ENCODE measurements at regions not wholly inside any gene's neighbourhood (a gene's known extent, or its start where the extent isn't known, plus 50 kb on each side); places are given as distances from the start of the nearest gene placed in this dataset.

GRCh38 chr16:5430598-5430997, 333.0 kb upstream of the EEF2KMT start:
- DNase-seq (ENCODE audit: low read depth), result no peak

- no peak for DNase-seq (ENCODE audit: low read depth)
Measured at GRCh38 chr16:5428932-5429331, 331.3 kb upstream of the EEF2KMT start.

- DNase-seq (ENCODE audit: low read depth), result no peak
Measured at GRCh38 chr16:5427571-5427970, 330.0 kb upstream of the EEF2KMT start.

- DNase-seq (ENCODE audit: low read depth), result no peak
Measured at GRCh38 chr16:5422643-5423496, 325.3 kb upstream of the EEF2KMT start.

- DNase-seq (ENCODE audit: low read depth), result no peak
Measured at GRCh38 chr16:5422047-5422446, 324.5 kb upstream of the EEF2KMT start.

- DNase-seq (ENCODE audit: low read depth), result no peak
Measured at GRCh38 chr16:5416013-5416412, 318.4 kb upstream of the EEF2KMT start.

GRCh38 chr16:5415123-5415522, 317.5 kb upstream of the EEF2KMT start:
- DNase-seq (ENCODE audit: low read depth), result no peak

GRCh38 chr16:5412731-5413130, 315.1 kb upstream of the EEF2KMT start:
- DNase-seq (ENCODE audit: low read depth), result no peak

GRCh38 chr16:5398203-5398602, 300.6 kb upstream of the EEF2KMT start:
- DNase-seq (ENCODE audit: low read depth), result no peak

- DNase-seq (ENCODE audit: low read depth), result no peak
Measured at GRCh38 chr16:5396880-5397279, 299.3 kb upstream of the EEF2KMT start.

GRCh38 chr16:5393070-5393469, 295.5 kb upstream of the EEF2KMT start:
- no peak for DNase-seq (ENCODE audit: low read depth)

GRCh38 chr16:5386989-5387388, 289.4 kb upstream of the EEF2KMT start:
- DNase-seq (ENCODE audit: low read depth), result no peak

- no peak for DNase-seq (ENCODE audit: low read depth)
Measured at GRCh38 chr16:5385811-5386210, 288.2 kb upstream of the EEF2KMT start.

GRCh38 chr16:5385115-5385514, 287.5 kb upstream of the EEF2KMT start:
- DNase-seq (ENCODE audit: low read depth), result no peak

- no peak for DNase-seq (ENCODE audit: low read depth)
Measured at GRCh38 chr16:5383737-5384136, 286.1 kb upstream of the EEF2KMT start.

- no peak for DNase-seq (ENCODE audit: low read depth)
Measured at GRCh38 chr16:5382484-5382883, 284.9 kb upstream of the EEF2KMT start.

- DNase-seq (ENCODE audit: low read depth), result no peak
Measured at GRCh38 chr16:5381481-5381880, 283.9 kb upstream of the EEF2KMT start.

GRCh38 chr16:5379954-5380353, 282.4 kb upstream of the EEF2KMT start:
- DNase-seq (ENCODE audit: low read depth), result no peak

GRCh38 chr16:5378531-5378930, 280.9 kb upstream of the EEF2KMT start:
- DNase-seq (ENCODE audit: low read depth), result no peak

- no peak for DNase-seq (ENCODE audit: low read depth)
Measured at GRCh38 chr16:5377280-5377898, 279.8 kb upstream of the EEF2KMT start.

GRCh38 chr16:5374184-5374583, 276.6 kb upstream of the EEF2KMT start:
- no peak for DNase-seq (ENCODE audit: low read depth)

GRCh38 chr16:5367951-5368350, 270.4 kb upstream of the EEF2KMT start:
- no peak for DNase-seq (ENCODE audit: low read depth)

GRCh38 chr16:5366126-5366525, 268.5 kb upstream of the EEF2KMT start:
- no peak for DNase-seq (ENCODE audit: low read depth)

- DNase-seq (ENCODE audit: low read depth), result no peak
Measured at GRCh38 chr16:5364186-5364585, 266.6 kb upstream of the EEF2KMT start.

Measured in activated gamma-delta T cell treated with anti-CD3 and anti-CD28 coated beads, Interleukin-2, amount 50 U/mL, for 16 hours (primary cell).